Kidney (tissue), 13 donors: ENCODE measurements at regions not wholly inside any gene's neighbourhood (a gene's known extent, or its start where the extent isn't known, plus 50 kb on each side); places are given as distances from the start of the nearest gene placed in this dataset.

Experiments used
- DNase-seq, 5 donors: peaks; one replicate each; pipeline ENCODE4 v3.0.0-alpha.2; 2013 to 2020
- FAIRE-seq: peaks from 2 replicates; lab custom pipeline; 2012; peaks lifted over from hg19 to GRCh38; lab: Jason Lieb, UNC
- H3K27ac ChIP-seq, 2 donors: one replicate each; pipeline ENCODE4 v1.7.0; 2013; ENCODE audit warnings: low read depth in 2 of 2, low read length in 2 of 2, inconsistent platforms in 1 of 2
- H3K27me3 ChIP-seq: one replicate; pipeline ENCODE4 v1.7.1; 2013; ENCODE audit warnings: low read length, inconsistent platforms; ENCODE audit not compliant: control insufficient read depth, insufficient read depth
- H3K36me3 ChIP-seq, 3 donors: one replicate each; pipeline versions ENCODE4 v1.7.0 to v1.7.1; 2013; ENCODE audit warnings: low read length in 3 of 3, control low read depth in 1 of 3, inconsistent platforms in 1 of 3; ENCODE audit not compliant: insufficient read depth in 3 of 3, control insufficient read depth in 2 of 3
- H3K4me1 ChIP-seq, 3 donors: one replicate each; pipeline versions ENCODE4 v1.7.0 to v1.7.1; 2013; ENCODE audit warnings: low read length in 3 of 3, inconsistent platforms in 1 of 3, low read depth in 1 of 3; ENCODE audit not compliant: control insufficient read depth in 2 of 3, insufficient read depth in 2 of 3
- H3K4me3 ChIP-seq, 3 donors: one replicate each; pipeline versions ENCODE4 v1.7.0 to v1.8.1; 2013; ENCODE audit warnings: low read length in 3 of 3, control low read depth in 1 of 3, inconsistent platforms in 1 of 3
- H3K9ac ChIP-seq, 3 donors: one replicate each; pipeline versions ENCODE4 v1.7.0 to v1.7.1; 2013; ENCODE audit warnings: low read length in 3 of 3, control low read depth in 1 of 3, inconsistent platforms in 1 of 3
- H3K9me3 ChIP-seq, 3 donors: one replicate each; pipeline versions ENCODE4 v1.7.0 to v1.7.1; 2013; ENCODE audit warnings: low read length in 3 of 3, control low read depth in 1 of 3, inconsistent platforms in 1 of 3; ENCODE audit not compliant: control insufficient read depth in 2 of 3, insufficient read depth in 1 of 3
- CTCF ChIP-seq: IDR thresholded peaks from 3 replicates; pipeline ENCODE4 v1.5.1; 2012; ENCODE audit warnings: mild to moderate bottlenecking, moderate library complexity, borderline replicate concordance; ENCODE audit not compliant: insufficient read depth; ENCODE audit errors: extremely low read depth
- intact Hi-C: fragments of 100-400 bp; cut with DNase I; formaldehyde crosslinking; loops from one replicate; pipeline ENCODE4 v1.11.1; 2022
- donor health status: control.
- donor health status: control.
- donor health status: control.
- donor health status: control.
- donor health status: control.
- donor health status: DM: yes; HTN: yes; CAD: no.
- donor health status: Normal renal cell carcinoma (clear cell type).

- Histone ChIP-seq H3K27ac (no peak overlapping the region), H3K36me3 (no peaks in the 10 kb centered on the region), H3K4me1 (no peaks in the 10 kb centered on the region), H3K4me3 (no peak overlapping the region), H3K27me3 (no peaks in the 10 kb centered on the region), H3K9me3 (no peaks in the 10 kb centered on the region), H3K9ac (no peak overlapping the region)
- intact Hi-C loops, result no loop called here
- FAIRE-seq, result no peak
- TF ChIP-seq CTCF, result no peak
- no peak for DNase-seq
Observed at GRCh38 chr12:90086281-90086680, 377.6 kb upstream of the ATP2B1 start.

- Histone ChIP-seq H3K4me1 (no peaks in the 10 kb centered on the region), H3K9ac (no peak overlapping the region), H3K27me3 (no peaks in the 10 kb centered on the region), H3K9me3 (no peaks in the 10 kb centered on the region), H3K36me3 (no peaks in the 10 kb centered on the region), H3K27ac (no peak overlapping the region), H3K4me3 (no peak overlapping the region)
- no peak for TF ChIP-seq CTCF
- peak in 2 of 5 donors; percentile 29 to 31 for DNase-seq
- no peak for FAIRE-seq
- intact Hi-C loops, result no loop called here
Observed at GRCh38 chr12:90085494-90086274, 377.0 kb upstream of the ATP2B1 start.

- no peaks in the 10 kb centered on the region for H3K36me3 ChIP-seq
- no peak overlapping the region for H3K4me3 ChIP-seq
- intact Hi-C loops, result no loop called here
- FAIRE-seq (no peak), DNase-seq (no peak)
- H3K27ac ChIP-seq, result no peak overlapping the region
- no peak for TF ChIP-seq CTCF
- no peaks in the 10 kb centered on the region for H3K9me3 ChIP-seq
- H3K4me1 ChIP-seq, result no peaks in the 10 kb centered on the region
- H3K9ac ChIP-seq, result no peak overlapping the region
- H3K27me3 ChIP-seq, result no peaks in the 10 kb centered on the region
Observed at GRCh38 chr12:90084018-90084417, 375.4 kb upstream of the ATP2B1 start.
